ENCODE measurements at regions not wholly inside any gene's neighbourhood (a gene's known extent, or its start where the extent isn't known, plus 50 kb on each side); places are given as distances from the start of the nearest gene placed in this dataset.

DNA sequence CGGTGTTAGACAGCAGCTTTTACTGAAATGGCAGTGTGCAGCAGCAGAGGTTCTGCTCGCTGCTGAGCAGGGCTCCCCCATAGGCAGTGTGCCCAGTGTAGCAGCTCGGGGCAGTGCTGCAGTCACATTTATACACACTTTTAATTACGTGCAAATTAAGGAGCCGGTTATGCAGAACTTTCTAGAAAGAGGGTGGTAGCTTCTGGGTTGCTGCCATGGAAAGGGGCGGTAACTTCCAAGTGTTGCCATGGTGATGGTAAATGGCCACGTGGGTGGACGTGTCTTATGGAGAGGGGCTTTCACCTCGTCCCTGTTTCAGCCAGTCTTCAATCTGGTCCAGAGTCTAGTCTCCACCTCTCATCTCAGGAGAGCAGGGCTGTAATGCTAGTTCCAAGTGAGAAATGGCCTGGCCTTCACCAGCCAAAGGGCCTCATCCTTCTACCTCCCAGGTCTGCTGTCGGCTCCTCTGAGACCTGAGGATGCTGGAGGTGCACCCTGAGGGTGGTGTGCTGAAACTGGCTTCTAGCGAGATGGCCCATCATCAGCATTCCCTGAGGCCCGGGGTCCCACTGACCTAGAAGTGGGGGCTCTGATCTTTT, 180.5 kb upstream of the PMEPA1 start:
- no peak for DNase-seq

DNA sequence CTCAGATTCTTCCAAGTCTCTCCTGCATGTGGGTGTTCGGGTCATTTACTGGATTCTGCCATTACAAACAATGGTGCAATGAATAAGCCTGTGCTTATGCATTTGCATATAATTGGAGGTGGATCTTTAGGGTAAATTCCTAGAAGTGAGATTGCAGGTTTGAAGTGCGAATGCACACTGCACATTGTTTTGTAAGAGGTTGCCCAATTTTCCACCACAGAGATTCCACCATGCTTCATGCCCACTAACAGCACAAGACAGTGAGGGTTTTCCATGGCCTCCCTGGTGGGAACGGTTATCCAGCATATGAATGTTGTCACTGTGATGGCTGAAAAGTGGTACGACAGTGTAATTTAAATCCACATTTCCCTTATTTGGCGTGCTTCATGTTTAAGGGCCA, 178.8 kb upstream of the PMEPA1 start:
- DNase-seq: no peak

DNA sequence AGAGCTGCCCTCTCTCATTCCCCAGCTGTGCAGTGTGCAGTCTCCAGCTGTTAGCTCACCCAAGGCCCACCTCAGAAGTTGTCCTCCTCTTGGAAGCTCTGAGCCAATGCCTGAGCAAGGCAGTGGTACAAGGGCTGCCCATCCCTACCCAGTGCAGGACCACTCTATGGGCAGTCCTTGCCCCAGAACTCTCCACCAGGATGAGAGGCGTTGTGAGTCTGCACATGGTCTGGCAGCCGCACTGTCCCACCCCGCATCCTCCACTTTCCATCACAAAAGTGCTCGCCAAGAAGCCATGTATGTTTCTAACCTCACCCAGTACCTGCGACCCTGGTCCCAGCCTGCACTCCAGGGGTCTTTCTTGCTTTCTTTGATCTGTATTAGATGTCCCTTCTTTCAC, 175.1 kb upstream of the PMEPA1 start:
- no peak for DNase-seq

DNA sequence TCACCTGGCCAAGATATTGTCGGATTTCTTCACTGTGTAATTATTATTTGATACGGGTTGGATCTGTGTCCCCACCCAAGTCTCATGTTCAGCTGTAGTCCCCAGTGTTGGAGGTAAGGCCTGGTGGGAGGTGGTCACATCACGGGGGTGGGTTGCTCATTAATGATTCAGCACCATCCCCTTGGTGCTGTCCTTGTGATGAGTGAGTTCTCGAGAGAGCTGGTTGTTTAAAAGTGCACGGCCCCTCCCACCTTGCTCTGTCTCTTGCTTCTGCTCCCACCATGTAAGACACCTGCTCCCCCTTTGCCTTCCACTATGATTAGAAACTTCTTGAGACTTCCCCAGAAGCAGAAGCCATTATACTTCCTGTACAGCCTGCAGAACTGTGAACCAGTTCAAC, 173.9 kb upstream of the PMEPA1 start:
- no peak for DNase-seq

DNA sequence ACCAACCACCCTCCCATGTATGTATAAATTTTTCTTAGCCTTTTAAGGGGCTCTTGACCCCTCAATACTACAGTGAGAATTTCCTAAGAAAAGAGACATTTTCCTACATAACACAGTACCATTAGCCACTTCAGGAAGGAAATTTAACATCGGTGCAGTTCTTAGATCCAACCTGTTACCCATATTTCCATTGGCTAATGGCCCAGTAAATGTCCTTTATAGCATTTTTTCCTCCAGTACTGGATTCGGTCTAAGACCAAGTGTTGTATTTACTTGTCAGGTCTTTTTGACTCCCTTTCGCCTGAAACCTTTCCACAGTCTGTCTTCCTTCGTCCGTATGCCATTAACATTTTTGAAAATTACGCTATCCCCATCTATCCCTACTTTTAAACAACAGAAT, 173.4 kb upstream of the PMEPA1 start:
- no peak for DNase-seq

DNA sequence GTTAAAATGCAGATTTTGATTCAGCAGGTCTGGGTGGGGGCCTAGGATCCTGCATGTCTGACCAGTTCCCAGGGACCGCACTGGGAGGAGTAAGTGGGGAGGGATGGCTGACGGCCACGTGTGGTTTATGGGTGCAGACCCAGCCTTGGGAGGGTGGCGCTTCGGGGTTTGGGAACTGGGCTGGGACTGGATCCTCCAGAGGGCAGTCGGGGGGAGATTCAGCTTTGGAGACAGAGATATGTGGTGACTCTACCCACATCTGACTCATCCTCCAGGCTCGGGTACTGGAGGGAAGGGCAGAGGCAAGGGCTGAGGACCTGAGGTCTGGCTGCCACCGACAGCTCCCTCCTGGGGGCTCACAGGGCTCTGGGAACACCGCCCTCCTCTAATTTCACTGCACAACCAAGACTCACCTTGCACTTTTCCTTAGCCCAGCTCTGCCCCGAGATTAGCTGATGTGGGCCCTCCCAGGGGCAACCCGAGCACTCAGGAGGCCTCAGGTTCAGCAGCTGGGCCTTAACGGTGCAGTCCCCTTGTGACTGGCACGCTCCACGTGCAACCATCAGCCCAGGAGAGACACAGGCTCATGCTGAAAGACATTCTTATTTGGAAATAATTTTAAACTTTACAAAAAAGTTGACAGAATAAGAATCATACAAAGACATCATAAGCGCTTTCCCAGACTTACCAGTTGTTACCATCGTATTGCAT, 172.8 kb upstream of the PMEPA1 start:
- peak; percentile 66 for DNase-seq

DNA sequence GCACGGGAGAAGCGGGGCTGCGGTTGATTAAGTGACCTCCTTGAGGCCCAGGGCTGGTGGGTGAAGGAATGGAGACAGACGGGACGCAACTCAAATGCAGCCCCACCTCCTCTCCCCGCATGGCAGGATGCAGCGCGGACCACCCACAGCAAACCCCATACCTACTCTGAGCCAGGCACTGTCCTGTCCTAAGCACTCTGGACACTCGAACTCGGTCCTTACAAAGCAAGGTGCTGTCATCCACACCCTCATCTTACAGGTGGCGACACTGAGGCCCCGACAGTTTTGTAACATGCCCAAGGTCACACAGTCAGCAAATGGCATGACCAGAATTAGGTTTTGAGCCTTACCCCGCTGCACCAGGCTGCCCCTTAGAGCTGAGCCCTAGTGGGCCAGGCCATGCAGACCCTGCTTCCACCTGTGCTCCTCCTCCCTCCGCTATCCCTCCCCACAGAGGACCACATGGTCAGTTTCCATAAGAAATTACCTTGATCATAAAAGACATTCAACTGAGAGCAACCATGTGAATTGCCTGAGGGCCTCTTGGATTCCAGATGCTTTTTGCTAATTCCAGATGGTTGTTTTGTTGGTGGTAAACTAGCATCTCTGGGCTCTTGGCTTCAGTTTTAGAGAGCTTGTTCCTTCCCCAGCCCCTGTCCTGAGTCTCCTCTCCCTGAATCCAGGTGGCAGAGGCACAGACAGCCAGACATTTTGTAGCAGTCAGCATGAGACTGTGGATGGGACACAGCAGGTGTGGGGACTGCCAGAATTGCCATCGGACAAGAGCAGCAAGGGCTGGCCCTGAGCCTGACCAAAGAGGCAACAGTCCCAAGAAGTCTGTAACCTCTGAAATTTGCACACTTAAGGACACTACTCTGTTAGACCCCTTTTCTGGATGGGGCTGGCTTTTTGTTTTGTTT, 171.9 kb upstream of the PMEPA1 start:
- DNase-seq: peak; percentile 51

DNA sequence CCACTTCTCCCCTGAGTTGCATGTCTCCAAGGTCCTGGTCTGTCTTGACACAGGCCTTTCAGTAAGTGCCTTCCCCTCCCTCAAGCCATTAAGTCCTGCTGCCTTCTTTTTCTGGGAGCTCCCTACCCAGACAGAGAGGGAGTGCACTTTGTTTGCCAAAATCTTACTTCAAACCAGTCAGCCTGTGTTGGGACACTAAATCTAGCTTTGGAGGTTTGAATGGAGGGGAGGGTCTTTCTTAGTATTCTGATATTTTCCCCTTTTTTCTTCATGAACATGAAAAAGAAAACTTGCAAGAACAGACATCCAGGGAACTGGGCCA, 170.7 kb upstream of the PMEPA1 start:
- peak; percentile 22 for DNase-seq

DNA sequence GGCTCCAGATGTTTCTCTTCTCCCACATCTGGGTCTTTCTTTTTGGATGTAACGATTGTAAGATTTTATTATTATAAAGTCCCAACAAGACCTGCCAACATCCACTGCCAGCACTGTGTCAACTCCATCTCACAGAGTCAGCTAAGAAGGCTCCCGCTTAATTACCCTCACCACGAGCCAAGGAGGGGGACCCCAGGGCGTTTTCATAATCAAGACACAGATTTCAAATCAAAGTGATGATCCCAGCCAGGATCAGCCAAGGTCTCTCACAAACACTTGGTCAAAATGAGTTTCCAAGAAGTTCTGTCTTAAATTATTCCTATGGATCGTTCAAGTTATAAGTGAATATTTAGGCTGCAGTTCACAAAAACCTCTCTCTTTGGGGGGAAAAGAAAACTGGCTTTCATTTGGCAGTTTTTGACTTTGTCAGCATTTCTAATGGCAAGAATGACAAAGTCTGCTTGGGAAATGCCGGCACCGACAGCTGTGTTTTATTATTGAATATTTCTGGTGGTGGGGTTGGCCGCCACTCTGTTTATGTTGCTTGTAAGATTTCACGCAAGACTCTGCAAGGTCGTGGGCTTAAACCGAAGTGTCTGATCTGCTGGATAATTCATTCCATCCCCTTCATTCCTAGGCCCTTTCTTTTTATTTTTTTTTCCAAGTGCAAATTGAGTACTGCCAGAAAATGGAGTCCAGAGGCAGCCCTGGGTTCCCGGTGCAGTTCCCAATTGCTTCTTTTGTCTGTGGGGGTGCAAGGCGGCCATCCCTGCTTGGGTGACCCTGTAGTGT, 170.2 kb upstream of the PMEPA1 start:
- peak; percentile 12 for DNase-seq

DNA sequence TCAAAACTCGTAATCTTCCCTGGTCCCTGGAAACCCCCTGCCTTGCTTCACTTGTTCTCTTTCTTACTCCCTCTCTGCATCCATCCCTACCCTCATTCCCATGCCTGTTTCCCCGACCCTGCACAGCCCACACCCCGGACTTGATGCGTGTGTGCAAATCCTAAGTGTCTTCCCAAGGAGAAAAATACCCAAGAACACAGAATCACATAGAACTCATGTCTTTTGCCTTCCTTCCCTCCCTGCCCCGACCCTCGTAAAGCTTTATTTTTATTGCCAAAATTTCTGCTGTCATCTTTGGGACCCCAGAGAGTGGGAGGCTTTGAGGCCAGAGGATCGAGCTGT, 169.6 kb upstream of the PMEPA1 start:
- DNase-seq: peak; percentile 21

DNA sequence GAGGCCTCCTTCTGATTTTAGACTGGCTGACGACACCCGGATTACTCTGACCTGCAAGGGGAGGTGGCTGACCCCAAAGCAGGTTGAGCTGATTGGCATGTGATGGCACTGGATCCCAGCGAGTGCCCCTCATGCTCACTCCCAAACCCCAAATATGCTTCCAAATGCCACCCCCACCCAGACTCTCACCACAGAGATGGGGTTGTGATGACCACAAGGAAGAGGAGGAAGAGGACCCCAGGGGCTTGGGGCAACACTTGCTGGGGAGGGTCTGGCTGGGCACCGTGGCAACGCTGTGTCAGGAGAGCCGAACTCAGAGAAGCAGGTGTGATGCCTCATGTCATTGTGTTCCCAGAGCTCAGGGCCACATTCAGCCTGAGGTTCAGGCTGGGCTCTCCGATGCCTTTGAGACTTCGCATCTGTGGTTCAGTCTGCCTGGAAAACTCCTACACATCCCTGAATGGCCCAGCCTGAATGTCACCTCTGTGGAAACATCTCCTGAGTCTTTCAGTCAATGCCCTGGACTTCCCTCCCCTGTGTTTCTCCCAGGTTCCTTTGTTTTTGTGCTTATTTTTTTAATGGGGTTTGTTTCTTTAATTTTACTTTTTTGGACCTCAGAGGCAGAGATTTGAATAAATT, 169.1 kb upstream of the PMEPA1 start:
- DNase-seq: peak; percentile 41

DNA sequence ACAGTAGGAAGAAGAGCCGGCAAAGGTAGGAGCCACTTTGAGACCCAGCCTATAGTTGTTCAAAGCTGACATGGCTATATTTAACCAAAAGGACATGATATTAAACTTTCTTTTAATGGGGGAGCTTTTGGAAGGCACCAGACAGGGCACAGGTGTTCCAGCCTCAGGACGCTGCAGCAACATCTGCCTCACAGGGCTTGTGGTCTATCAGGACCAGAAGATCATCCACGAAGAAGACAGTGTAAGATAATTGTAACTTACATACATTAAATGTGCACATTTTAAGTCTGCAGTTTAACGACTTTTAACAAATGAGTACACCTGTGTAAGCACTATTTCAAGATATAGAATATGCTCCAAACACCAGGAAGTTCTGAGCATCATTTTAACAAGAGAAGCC, 168.2 kb upstream of the PMEPA1 start:
- DNase-seq: no peak

DNA sequence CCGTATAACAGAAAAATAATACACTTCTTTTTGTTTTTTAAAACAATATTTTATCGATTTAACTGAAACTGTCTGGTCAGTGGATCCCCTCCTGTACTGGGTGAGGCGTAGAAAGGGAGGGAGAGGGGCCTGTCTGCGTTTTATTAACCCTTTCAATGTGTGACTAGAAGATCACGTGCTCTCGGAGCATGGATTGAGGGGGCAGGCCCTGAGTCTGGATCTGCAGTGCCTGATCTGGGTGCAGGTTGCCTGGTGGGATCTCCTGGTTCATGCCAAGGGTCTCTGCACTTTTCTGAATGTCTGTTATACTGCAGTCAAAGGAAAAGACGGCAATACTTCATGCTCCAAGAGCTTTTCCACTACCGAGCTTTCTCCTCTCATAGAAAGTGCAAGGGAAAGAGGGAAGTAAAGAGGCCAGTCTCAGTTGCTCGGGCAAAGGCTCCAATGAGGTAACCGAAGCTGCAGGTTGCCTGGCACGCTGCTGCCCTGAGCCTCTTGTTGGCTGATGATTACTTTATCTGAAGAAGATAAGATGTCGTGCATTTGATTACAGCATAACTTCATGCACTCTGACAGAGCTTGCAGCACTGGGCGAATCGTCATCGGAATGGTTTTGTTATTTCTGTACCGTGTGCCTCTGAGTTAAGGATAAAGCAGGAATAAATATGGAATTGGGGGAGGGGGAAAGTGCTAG, 167.5 kb upstream of the PMEPA1 start:
- peak; percentile 22 for DNase-seq

DNA sequence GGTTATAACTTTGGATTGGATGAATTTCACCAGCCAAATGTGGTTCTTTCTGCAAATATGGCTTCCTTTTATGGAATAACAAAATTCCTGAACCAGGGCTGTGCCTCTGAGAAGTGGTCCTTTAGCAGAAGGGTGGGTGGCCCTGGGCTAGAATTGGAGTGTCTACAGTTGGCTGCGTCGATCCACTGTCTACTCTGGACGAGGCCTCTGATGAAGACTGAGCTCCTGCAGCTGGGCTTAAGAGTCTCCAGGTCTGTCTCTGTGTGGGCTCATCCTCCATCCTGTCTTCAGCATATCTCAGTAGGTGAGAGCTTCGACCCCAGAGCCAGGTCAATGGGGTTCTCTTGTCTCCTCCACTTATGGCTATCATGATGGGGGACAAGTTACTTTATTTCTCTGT, 166.3 kb upstream of the PMEPA1 start:
- peak; percentile 13 for DNase-seq

DNA sequence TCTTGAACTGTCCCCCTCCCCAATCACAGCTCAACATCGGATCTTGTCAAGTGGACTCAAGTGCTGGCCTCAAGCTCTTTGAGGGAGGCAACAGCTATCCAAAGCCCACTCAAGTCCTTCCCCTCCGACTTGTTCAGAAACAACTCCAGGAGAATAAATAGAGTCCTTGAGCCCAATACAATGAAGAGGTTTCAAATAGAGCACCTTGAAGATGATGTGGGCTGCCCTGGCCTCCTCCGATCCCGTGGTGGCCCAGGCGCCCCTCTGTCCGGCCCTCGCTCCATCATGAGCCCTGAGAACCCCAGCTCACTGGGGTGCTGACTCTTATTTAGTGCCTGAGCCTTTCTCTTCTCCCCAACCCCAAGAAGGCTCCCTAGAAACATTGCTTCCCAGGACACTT, 164.3 kb upstream of the PMEPA1 start:
- DNase-seq: peak; percentile 12

DNA sequence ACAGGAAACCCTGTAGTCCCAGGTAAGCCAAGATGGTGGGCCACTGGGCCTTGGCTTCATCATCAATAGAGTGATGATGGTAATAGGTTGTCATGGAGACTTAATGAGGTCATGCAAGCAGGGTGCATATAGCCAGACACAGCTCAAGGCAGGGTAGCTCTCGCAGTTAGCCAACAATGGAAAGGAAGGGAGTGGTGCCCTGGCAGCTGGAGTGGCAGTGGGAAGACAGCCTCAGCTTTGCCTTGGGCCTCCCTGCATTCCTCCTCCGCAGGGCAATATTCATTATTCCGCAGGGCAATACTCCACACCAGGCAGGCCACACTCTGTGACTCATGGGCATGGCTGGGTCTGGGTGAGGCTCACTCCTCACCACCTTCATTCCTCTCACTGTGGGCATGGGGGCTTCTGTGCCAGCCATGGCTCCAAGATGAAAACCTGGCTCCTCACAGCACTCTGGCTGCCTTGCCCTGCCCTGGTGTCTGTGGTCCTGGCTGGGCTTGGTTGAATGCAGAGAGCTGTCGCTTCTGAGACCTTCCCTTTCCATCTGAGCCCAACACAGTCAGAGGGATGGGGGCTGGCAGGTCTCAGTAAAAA, 163.1 kb upstream of the PMEPA1 start:
- peak; percentile 12 for DNase-seq

DNA sequence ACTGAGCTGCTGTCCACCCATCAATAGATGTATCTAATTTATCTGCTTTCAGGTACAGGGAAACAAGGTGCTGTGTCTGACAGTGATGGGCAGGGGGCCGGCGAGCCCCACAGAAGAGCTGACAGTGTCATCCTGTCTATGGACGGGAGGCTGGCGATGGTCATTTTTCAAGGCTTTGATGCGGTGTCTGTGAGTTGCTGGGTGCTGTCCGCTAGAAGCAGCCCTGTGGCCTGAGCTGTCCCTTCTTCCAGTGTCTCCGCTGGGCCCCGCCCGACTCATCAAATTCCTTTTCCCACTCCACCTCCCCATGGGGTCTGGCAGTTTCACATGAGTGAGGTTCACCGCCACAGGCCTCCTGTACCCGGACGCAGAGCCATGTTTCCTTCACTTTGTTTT, 161.4 kb upstream of the PMEPA1 start:
- DNase-seq: peak; percentile 47

DNA sequence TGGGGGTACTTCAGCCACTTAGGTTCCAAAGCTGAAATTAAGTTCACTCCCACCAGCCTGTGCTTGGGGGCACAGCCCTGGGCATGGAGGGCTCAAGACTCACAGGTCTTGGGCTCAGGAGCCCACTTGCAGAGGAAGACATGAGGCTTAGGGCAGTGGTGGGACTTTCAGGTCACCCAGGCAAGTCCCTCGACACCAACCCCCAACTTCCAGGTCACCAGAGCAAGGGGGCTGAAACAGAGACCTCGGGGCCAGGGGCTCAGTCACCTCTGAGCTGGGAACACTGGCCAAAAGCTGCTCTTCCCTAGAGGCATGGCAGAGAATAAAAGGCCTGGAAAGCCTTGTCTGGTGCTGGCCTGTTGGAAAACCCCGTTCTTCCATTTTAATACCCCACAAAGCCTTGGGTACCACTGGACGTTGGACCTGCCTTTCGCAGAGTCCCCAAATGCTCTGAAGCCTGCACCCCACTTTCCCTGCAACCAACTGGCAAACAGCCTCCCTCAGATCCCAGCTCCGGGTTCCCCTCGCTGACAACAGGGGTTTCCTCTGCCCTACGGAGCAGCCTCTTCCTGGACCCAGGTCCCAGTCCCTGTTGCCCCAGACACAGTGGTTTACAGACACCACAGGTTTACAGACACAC, 160.9 kb upstream of the PMEPA1 start:
- no peak for DNase-seq

DNA sequence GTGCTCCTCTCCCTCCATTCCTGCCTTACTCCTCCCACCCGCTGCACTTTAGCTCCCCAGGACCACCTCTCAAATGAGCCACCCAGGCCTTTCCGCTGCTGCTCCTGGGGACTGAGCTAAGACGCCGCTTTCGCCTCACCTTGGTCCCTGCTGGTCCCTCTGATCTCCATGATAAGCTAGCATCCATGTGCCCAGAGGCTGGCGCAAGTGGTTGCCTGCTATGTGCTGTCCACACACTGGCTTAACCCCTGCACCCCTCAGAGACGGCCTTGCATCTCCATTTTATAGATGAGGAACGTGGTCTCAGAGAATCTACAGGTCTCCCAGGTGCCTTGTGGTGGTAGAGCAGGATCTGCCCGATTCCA, 160.1 kb upstream of the PMEPA1 start:
- no peak for DNase-seq

DNA sequence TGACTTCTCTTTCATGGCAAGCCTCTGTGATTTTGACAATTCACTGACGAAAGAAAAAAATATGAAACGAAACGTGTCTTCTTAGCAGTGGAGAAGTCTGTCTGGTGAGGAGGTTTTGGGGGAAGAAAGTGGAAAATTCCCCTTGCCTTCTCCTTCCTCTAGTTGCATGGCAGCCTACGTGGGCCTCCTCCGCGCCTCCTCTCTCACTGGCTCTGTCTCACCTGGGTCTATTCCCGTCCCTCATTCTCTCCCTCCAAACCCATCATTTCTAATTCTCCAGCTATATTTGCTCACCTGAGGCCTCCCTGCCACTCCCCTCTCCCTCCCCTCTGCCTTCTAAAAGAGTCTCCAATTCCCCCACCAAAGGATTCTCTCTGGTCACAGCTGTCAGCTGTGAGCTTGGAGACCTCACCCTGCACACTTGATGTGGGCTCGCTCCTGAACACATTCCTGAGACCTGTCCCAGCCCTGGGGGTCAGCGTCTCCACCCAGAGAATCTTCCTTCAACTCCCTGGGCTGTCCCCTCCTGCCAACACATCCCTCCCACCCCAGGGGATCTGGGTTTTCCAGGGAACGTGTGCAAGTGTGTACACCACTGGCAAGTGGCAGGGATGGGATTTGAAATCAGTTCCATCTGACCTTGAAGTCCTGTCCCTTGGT, 159.6 kb upstream of the PMEPA1 start:
- peak; percentile 34 for DNase-seq

DNA sequence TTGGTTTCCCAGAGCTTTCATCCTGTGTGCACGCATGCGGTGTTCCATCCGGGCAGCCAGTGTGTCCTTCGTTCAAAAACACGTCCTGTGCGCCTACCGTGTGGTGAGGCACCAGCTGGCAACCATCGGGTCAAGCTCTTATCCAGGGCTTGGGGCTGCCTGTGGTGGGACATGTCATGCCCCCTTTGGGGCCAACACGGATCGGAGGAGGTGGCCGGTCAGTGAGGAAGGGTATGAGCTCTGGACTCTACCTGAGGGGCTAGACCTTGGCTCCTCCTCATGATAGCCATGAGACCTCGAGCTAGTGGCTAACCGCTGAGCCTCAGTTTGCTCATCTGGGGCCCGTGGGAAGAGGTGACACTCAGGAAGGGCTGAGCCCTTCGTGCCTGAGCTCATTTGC, 158.5 kb upstream of the PMEPA1 start:
- peak; percentile 34 for DNase-seq

Measured in islet precursor cell (in vitro differentiated cells).